ENCODE measurements at regions not wholly inside any gene's neighbourhood (a gene's known extent, or its start where the extent isn't known, plus 50 kb on each side); places are given as distances from the start of the nearest gene placed in this dataset.

DNA sequence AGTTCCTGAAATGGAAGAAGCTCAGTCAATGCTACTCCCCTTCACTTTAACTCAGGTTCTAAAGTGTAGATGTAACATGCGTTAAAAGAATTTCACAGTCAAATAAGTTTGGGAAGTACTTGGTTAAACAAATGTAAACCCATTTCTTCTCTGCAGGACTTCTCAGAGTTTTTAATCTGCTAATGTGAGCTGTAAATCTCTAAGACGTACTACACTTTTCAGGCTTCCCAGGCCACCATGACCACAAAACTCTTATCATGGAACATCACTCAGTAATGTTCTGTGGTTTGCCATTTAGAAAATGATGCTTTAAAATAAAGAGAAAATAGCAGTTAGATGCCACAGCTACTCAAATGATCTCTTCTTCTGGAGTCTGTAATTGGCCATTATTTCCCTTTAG, 104.3 kb downstream of the HHIPL2 start:
- TF ChIP-seq, protein P1, sequence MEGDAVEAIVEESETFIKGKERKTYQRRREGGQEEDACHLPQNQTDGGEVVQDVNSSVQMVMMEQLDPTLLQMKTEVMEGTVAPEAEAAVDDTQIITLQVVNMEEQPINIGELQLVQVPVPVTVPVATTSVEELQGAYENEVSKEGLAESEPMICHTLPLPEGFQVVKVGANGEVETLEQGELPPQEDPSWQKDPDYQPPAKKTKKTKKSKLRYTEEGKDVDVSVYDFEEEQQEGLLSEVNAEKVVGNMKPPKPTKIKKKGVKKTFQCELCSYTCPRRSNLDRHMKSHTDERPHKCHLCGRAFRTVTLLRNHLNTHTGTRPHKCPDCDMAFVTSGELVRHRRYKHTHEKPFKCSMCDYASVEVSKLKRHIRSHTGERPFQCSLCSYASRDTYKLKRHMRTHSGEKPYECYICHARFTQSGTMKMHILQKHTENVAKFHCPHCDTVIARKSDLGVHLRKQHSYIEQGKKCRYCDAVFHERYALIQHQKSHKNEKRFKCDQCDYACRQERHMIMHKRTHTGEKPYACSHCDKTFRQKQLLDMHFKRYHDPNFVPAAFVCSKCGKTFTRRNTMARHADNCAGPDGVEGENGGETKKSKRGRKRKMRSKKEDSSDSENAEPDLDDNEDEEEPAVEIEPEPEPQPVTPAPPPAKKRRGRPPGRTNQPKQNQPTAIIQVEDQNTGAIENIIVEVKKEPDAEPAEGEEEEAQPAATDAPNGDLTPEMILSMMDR (conservative IDR thresholded peaks at IDR 0.05; ENCODE audit: low read depth, low read length), result no peak
- no peak for TF ChIP-seq EZH2 (IDR thresholded peaks at IDR 0.05; ENCODE audit: low read length, unreplicated experiment)

Measured in PC-3 (cell line).